Stimulated activated CD4-positive, alpha-beta T cell treated with anti-CD3 and anti-CD28 coated beads, Interleukin-4, amount 100 ng/mL, for 48 hours (primary cell): ENCODE measurements at regions not wholly inside any gene's neighbourhood (a gene's known extent, or its start where the extent isn't known, plus 50 kb on each side); places are given as distances from the start of the nearest gene placed in this dataset.
"Not testable (repeated sequence)": the region's sequence is repeated elsewhere in the genome, so short reads cannot be mapped to it uniquely, and the experiment has no call there.

Experiments
- DNase-seq, 2 donors: peaks; one replicate each; pipeline ENCODE4 v3.0.0-alpha.2; 2020; ENCODE audit warnings: low read depth in 2 of 2

DNA sequence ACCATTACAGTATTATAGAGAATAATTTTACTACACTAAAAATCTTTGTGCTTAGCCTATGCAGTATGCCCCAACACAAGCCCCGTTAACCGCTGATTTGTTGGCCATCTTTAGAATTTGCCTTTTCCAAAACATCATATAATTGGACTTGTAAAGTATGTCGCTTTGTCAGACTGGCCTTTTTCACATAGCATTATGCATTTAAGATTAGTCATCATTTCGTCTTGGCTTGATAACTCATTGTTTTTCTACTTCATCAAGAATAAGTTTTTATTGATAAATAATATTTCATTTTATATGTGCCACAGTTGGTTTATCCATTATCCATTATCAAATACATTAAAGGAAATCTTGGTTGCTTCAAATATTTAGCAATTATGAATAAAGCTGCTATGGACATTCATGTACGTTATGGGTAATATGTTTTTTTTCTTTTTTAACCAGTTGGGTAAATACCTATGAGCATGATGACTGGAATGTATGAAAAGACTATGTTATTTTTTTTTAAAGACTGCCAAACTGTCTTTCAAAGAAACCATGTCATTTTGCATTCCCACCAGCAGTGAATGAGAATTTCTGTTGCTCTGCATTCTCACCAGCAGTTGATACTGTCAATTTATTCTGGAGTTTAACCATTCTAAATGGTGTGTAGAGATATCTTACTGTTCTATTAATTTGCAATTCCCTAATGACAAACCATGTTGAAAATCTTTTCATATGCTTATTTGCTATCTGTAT, 273.1 kb upstream of the KCND2 start:
- DNase-seq, result no peak

DNA sequence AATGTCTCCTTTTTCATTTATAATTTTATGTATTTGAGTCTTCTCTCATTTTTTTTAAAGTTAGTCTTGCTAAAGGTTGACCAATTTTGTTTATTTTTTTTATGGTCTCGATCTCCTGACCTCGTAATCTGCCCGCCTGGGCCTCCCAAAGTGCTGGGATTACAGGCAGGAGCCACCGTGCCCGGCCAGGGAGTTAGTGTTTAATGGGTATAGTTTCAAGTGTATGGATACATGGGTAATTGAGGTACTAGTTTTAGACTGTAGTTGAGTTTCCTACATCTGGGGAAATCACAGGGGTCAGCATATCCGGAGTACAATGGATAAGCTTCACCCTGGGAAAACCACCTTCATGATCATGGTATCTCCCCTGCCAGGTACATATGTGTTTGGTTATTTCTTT, 267.3 kb upstream of the KCND2 start:
- DNase-seq, result no peak

DNA sequence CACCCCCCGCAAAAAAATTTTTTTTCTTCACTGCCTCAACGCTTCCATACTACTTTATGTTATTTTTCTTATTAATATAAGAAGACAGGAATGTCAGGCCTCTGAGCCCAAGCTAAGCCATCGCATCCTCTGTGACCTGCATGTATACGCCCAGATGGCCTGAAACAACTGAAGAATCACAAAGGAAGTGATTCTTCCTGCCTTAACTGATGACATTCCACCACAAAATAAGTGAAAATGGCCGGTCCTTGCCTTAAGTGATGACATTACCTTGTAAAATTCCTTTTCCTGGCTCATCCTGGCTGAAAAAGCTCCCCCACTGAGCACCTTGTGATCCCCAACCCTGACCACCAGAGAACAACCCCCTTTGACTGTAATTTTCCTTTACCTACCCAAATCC, 258.7 kb upstream of the KCND2 start:
- not testable (repeated sequence) for DNase-seq

- DNase-seq, result no peak
Observed at GRCh38 chr7:120014925-120015465, 258.0 kb upstream of the KCND2 start.

DNA sequence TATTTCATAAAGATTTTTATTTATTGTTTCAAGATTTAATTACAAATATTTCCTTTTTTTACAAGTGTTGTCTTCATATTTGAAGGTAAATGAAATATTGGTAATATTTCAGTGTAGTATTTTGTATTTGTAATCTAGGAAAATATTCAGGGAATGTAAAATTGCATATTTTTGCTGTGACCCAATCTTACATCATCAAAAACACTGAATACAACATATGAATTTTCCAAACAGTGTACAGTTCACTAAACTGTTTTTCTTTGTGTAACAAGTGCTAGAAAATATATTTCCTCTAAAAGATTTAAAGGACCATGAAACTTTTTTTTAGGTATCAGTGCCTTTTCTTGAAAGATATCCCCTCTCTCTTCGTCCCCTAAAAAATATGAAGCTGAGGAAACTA, 251.9 kb upstream of the KCND2 start:
- no peak for DNase-seq

- DNase-seq, result no peak
Observed at GRCh38 chr7:120023494-120024167, 249.3 kb upstream of the KCND2 start.

DNA sequence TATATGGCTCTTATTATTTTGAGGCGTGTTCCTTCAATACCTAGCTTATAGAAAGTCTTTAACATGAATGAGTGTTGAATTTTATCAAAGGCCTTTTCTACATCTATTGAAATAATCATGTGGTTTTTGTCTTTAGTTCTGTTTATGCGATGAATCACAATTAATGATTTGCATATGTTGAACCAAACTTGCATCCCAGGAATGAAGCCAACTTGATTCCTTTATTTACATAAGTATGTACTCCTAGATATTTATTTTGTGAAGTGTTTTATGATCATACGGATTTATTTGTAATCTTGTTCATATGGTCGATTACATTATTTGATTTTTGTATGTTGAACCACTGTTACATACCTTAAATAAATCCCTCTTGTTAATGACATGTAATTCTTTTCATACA, 244.3 kb upstream of the KCND2 start:
- no peak for DNase-seq

- no peak for DNase-seq
Observed at GRCh38 chr7:120030876-120031275, 242.1 kb upstream of the KCND2 start.

GRCh38 chr7:120033114-120033513, 239.9 kb upstream of the KCND2 start:
- no peak for DNase-seq

DNA sequence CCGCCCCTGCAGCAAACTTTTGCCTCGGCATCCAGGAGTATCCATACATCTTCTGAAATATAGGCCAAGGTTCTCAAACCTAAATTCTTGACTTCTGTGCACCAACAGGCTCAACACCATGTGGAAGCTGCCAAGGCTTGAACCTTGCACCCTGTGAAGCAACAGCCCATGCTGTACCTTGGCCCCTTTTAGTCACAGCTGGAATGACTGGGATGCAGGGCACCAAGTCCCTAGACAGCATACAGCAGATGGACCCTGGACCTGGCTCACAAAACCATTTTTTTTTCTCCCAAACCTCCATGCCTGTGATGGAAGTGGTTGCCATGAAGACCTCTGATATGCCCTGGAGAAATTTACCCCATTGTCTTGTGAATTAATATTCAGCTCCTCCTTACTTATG, 233.8 kb upstream of the KCND2 start:
- no peak for DNase-seq

GRCh38 chr7:120041798-120042197, 231.2 kb upstream of the KCND2 start:
- DNase-seq, result no peak

DNA sequence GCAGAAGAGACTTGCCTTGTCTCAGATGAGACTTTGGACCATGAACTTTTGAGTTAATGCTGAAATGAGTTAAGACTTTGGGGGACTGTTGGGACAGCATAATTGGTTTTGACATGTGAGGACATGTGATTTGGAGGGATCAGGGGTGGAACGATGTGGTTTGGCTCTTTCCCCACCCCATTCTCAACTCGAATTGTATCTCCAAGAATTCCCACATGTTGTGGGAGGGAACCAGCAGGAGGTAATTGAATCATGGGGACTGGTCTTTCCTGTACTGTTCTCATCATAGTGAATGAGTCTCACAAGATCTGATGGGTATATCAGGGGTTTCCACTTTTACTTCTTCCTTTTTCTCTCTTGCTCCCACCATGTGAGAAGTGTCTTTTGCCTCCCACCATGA, 229.7 kb upstream of the KCND2 start:
- DNase-seq, result no peak

DNA sequence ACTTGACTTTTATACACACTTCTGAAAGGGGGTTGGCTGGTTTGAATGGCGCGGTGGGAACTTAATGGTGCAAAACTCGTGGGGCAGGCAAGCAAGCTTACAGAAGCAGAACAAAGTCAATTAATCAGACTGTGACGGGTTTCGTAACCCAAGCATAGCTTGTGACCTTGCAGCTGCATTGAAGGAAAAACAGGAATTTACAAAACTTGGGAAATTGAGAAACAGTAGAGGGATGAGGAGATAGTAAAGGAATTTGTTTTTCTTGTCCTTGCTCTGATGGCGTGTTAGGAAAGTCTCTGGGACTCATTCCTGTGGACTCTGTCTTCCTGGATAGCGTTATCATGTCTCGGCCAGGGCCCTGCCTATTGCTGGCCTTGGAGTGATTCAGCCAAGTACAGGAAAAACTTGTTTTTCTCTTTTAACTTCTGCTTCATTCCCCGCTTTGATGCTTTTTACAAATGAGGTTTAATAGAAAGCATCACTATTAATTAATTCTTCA, 220.0 kb upstream of the KCND2 start:
- no peak for DNase-seq

DNA sequence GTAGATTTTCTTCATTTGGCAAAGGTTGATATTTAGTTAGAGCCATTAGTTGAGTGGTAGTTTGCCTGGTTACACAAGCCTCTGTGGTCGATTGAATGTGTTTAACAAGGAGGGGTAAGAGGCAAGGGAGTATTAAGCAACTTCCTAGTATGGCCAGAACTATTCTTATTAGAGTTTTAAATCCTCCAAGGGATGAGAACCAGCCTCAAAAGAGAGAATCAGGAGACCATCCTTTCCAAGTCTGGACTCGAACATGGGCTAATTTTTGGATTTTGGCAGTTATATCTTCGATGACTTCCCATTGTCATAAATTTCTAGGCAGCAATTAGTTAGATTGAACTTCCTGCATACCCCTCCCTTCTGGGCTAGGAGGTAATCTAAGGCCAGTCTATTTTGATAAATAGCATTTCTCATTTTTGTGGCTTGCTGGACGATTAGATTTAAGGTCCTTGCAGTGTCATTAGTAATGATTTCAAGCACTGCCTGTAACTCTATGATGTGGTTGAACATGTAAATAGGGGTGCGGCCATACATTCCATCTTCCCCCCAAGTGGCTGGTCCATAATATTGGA, 219.5 kb upstream of the KCND2 start:
- no peak for DNase-seq

DNA sequence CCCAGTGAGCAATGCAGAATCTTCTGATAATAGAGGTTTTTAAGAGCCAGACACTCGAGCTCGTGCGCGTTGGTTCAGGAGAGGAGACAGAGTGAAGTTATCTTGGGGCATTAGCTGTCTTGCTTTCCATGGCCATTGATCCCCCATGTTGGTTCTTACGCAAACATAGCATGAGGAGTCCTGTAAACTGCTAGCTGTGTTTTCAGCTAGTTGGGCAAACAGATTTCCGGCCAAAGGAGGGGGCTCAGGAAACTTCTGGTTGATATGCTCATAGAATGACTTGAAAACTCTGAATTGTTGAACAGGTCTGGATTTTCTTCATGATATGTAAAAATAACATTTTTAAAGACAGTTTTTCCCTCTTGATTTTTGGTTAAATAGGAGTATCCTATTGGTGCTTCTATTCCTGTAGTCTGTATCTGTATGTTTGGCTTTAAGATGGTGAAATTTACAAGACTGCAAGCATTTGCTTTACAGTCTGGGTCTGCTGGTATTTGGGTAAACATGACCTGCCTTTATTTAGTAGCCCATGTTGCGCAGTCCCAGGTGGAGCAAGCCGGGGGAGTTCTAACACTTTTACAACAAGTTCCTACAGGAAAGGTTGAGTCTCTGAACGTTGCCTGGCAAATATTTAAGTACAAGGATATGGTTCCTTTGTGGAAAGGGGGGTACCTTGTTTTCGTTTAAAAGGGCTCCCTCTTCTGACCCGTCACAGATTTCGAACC, 218.4 kb upstream of the KCND2 start:
- no peak for DNase-seq

GRCh38 chr7:120055300-120055699, 217.7 kb upstream of the KCND2 start:
- DNase-seq, result no peak

- DNase-seq, result no peak
Observed at GRCh38 chr7:120056227-120056626, 216.7 kb upstream of the KCND2 start.

- DNase-seq, result no peak
Observed at GRCh38 chr7:120059641-120060040, 213.3 kb upstream of the KCND2 start.

GRCh38 chr7:120060281-120060680, 212.7 kb upstream of the KCND2 start:
- DNase-seq, result no peak

- no peak for DNase-seq
Observed at GRCh38 chr7:120060875-120061274, 212.1 kb upstream of the KCND2 start.

DNA sequence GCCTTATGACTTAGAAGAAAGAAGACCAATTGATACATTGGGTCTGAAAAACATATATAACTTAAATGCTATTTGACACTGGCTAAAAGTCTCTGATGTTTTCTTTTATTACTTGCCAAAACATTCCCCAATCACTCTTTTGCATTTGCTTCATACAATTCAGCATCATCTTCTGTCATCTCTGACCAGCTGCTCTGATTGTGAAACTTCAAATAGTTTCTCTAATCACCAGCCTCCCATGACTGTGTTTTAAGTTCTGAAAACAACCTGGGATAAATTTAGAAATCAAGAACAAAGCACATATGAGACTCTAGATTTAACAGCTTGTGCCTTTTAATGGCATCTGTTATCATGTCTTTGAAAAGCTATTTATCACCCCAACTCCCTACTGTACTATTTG, 208.4 kb upstream of the KCND2 start:
- no peak for DNase-seq

- DNase-seq, result not testable (repeated sequence)
Observed at GRCh38 chr7:120066898-120067297, 206.1 kb upstream of the KCND2 start.
